Pancreas (tissue), 10 donors: ENCODE measurements at regions not wholly inside any gene's neighbourhood (a gene's known extent, or its start where the extent isn't known, plus 50 kb on each side); places are given as distances from the start of the nearest gene placed in this dataset.

Experiments
- ATAC-seq, 4 donors: fragments of 200-7000 bp; cut with Tn5 transposase; one replicate each; pipeline versions ENCODE4 v1.8.0 to v1.9.1; 2020; ENCODE audit warnings: mild to moderate bottlenecking in 4 of 4, moderate library complexity in 4 of 4
- DNase-seq, 6 donors: peaks; one replicate each; pipeline ENCODE4 v3.0.0-alpha.2; 2020
- FAIRE-seq: peaks from 2 replicates; lab custom pipeline; 2012; peaks lifted over from hg19 to GRCh38; lab: Jason Lieb, UNC
- H3K27ac ChIP-seq, 4 donors: fragments of 200-600 bp; sonication (generic); 1 replicate in 3 of 4; 2 replicates in 1 of 4; pipeline versions ENCODE4 v1.5.0 to v1.8.0; 2020
- H3K27me3 ChIP-seq, 4 donors: fragments of 200-600 bp; one replicate each; pipeline ENCODE4 v1.8.0; 2021
- H3K36me3 ChIP-seq, 3 donors: fragments of 200-600 bp; sonication (generic) in 1 of 3; one replicate each; pipeline versions ENCODE4 v1.5.0 to v1.8.0; 2020 to 2021
- H3K4me1 ChIP-seq, 3 donors: fragments of 200-600 bp; one replicate each; pipeline ENCODE4 v1.8.0; 2021
- H3K4me3 ChIP-seq, 4 donors: fragments of 200-600 bp; sonication (generic) in 2 of 4; one replicate each; pipeline versions ENCODE4 v1.5.0 to v1.8.0; 2020 to 2021
- H3K9me3 ChIP-seq, 4 donors: fragments of 200-600 bp; one replicate each; pipeline ENCODE4 v1.8.0; 2021
- CTCF ChIP-seq, 4 donors: fragments of 200-600 bp; sonication (generic) in 3 of 4; IDR thresholded peaks; one replicate each; pipeline versions ENCODE4 v1.5.0 to v1.8.0; 2021; ENCODE audit warnings: antibody characterized with exemption in 4 of 4
- WGBS, 2 donors: extraction: QIAGEN DNeasy Blood & Tissue Kit; methylation state at CpG; one replicate each; pipeline ENCODE4 v1.1.7; 2013; 5-methylcytosine and 5-hydroxymethylcytosine counted together
- intact Hi-C, 3 donors: fragments of 100-400 bp; cut with DNase I; formaldehyde crosslinking; loops; one replicate each; pipeline versions ENCODE4 v1.11.1 to v1.14.2; 2022
- donor health status: healthy with polysubstance abuse.
- donor health status: DM: no; HTN: no; CAD: no; lungs with moderate emphysema.
- donor health status: DM: no; HTN: no; CAD: no.
- donor health status: control.
- donor health status: control.
- donor health status: Bipolar disorder and iron deficiency.
- donor health status: DM: yes; HTN: yes; CAD: no.
- donor health status: DM: no; HTN: no; CAD: no.
- donor health status: DM: no; HTN: no; CAD: no.
- donor health status: DM: yes; HTN: yes; CAD: no.

- Histone ChIP-seq H3K9me3 (no peaks in the 10 kb centered on the region), H3K27me3 (no peaks in the 10 kb centered on the region), H3K36me3 (no peaks in the 10 kb centered on the region), H3K4me3 (no peak overlapping the region), H3K4me1 (peaks cover 18 to 32% (median 31%) of the 10 kb centered on the region in 3 donors), H3K27ac (peak overlapping the region in 2 of 4 donors; percentile 73 to 79)
- no peak for TF ChIP-seq CTCF (IDR thresholded peaks at IDR 0.05)
- intact Hi-C loops, result no loop called here
- DNase-seq, result no peak
- 60 to 67% methylated on average over 10 of the region's 10 CpGs for WGBS, 2 donors
- FAIRE-seq, result no peak
- peak in 1 of 4 donors; percentile 24 for ATAC-seq
Measured at GRCh38 chr15:96262549-96263489, 67.7 kb upstream of the NR2F2 start.

GRCh38 chr15:96264351-96264798 is 66.1 kb upstream of the NR2F2 start:
- Histone ChIP-seq H3K27me3 (no peaks in the 10 kb centered on the region), H3K27ac (peak overlapping the region in 3 of 4 donors; percentile 47 to 79 (median 73)), H3K4me3 (no peak overlapping the region), H3K4me1 (peaks cover 18 to 32% (median 31%) of the 10 kb centered on the region in 3 donors), H3K36me3 (no peaks in the 10 kb centered on the region), H3K9me3 (no peaks in the 10 kb centered on the region)
- intact Hi-C loops, result no loop called here
- FAIRE-seq (no peak), ATAC-seq (peak; percentile 83 to 90 (median 86)), DNase-seq (peak in 3 of 6 donors; percentile 45 to 62 (median 60))
- WGBS, 2 donors, result 56 to 63% methylated on average over 1 of the region's 1 CpG
- no peak for TF ChIP-seq CTCF (IDR thresholded peaks at IDR 0.05)

- Histone ChIP-seq H3K4me3 (no peak overlapping the region), H3K27ac (peak overlapping the region in 3 of 4 donors; percentile 47 to 79 (median 73)), H3K9me3 (no peaks in the 10 kb centered on the region), H3K4me1 (peaks cover 18 to 32% (median 31%) of the 10 kb centered on the region in 3 donors), H3K36me3 (no peaks in the 10 kb centered on the region), H3K27me3 (no peaks in the 10 kb centered on the region)
- intact Hi-C loops, result no loop called here
- peak in 1 of 6 donors; percentile 23 for DNase-seq
- FAIRE-seq, result no peak
- WGBS, 2 donors, result 53 to 55% methylated on average over 8 of the region's 8 CpGs
- no peak for TF ChIP-seq CTCF (IDR thresholded peaks at IDR 0.05)
- ATAC-seq, result peak; percentile 25 to 58 (median 48)
Measured at GRCh38 chr15:96264801-96265515, 65.5 kb upstream of the NR2F2 start.

GRCh38 chr15:96266456-96266855 is 64.0 kb upstream of the NR2F2 start:
- no peak overlapping the region for H3K27ac ChIP-seq
- TF ChIP-seq CTCF (IDR thresholded peaks at IDR 0.05), result no peak
- ATAC-seq (no peak), FAIRE-seq (no peak), DNase-seq (no peak)
- 82 to 88% methylated on average over 5 of the region's 5 CpGs for WGBS, 2 donors
- H3K4me1 ChIP-seq, result peaks cover 16 to 27% (median 23%) of the 10 kb centered on the region in 3 donors
- intact Hi-C loops, result no loop called here
- no peaks in the 10 kb centered on the region for H3K9me3 ChIP-seq
- H3K4me3 ChIP-seq, result no peak overlapping the region
- H3K27me3 ChIP-seq, result no peaks in the 10 kb centered on the region
- no peaks in the 10 kb centered on the region for H3K36me3 ChIP-seq
